ENCODE measurements at regions not wholly inside any gene's neighbourhood (a gene's known extent, or its start where the extent isn't known, plus 50 kb on each side); places are given as distances from the start of the nearest gene placed in this dataset.

DNA sequence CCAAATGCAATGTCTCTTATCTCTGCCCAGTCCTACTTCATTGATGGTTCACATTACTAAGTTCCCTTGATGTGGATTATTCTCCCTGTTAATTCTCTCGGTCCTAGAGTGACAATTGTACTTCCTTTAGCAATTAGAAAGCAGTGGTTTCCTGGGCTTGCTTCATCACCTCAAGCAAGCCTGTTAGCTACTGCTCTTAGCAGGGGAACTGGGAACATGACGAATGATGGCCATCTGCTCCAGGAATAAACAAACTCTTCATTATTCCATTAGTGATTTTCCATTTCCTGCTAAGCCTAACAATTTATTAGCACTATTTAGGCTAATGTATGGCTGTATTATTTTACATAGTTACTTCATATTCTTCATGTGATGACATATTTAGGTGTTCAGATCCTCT is 331.8 kb downstream of the MTX2 start:
- in situ Hi-C loops (cut with HindIII; ENCODE audit: low pct_ligation_motif_present, low pct_unique_long_range_greater_than_20kb, low sequenced_read_pairs): no loop called here
- DNase-seq: no peak

DNA sequence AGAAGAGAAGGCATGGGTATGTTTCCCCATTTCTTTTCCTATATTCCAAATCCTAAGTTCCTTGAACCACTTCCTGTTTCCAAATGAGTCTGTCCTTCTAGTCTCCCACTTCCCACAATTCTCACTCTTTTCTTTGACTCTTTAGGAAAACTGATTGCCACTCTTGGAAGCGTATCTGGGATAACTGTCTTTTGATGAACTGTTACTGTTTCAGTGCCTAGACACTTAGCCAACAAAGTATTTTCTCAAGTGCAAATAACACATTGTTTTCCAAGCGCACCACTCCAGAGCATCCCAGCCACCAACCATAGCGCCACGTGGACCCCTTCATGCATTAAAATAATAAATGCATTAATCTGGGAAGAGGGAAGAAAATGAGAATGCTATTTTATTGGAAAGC is 342.8 kb downstream of the MTX2 start:
- in situ Hi-C loops (cut with HindIII; ENCODE audit: low pct_ligation_motif_present, low pct_unique_long_range_greater_than_20kb, low sequenced_read_pairs): no loop called here
- no peak for DNase-seq

DNA sequence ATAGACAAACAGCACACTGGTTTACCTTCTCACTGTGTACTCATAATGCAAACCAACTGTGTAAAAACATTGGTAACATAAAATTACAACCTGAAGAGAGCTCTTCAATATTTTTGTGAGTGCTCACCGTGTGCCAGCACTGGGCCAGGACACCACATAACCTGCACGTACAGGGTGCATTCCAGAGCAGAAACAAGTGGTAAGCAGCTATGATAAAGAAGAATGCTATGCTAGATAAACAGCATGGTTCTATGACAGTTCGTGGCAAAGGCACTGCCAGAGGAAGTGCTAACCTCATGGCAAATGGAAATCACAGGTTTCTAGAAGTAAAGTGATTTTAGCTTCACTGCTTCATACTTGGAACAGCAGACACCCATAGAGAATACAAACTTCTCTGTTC is 343.5 kb downstream of the MTX2 start:
- in situ Hi-C loops (cut with HindIII; ENCODE audit: low pct_ligation_motif_present, low pct_unique_long_range_greater_than_20kb, low sequenced_read_pairs): no loop called here

DNA sequence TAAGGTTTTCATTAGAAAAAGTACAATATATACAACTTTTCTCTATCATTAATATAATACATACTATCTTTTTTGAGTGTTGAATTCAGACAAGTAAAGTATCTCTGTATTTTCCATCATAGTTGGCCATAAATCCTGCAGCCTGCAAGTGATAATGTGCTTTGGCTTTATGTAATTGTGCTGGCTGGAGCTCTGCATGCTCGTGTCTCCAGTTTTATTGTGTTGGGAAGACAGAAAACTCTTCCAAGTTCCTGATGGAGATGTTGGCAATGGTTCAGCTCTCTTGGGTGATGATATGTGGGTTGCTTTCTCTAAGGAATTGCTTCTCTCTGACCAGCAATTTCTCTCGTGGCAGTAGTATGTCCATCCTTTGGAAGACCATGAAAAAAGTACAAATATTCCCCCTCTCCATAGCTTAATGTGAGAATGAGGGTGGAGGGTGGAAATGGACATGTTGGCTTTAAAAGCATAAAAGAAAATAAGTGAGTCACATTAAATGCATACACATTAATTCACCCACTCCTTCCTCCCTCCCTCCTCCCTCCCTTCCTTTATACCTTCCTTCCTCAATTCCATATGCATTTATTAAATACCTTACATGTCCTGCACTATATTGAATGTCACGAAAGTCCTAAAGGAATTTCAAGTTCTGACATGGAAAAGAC is 344.2 kb downstream of the MTX2 start:
- in situ Hi-C loops (cut with HindIII; ENCODE audit: low pct_ligation_motif_present, low pct_unique_long_range_greater_than_20kb, low sequenced_read_pairs): no loop called here
- DNase-seq: no peak

More for the DNA sequence above, 343.5 kb downstream of the MTX2 start:
- DNase-seq: peak; percentile 68

DNA sequence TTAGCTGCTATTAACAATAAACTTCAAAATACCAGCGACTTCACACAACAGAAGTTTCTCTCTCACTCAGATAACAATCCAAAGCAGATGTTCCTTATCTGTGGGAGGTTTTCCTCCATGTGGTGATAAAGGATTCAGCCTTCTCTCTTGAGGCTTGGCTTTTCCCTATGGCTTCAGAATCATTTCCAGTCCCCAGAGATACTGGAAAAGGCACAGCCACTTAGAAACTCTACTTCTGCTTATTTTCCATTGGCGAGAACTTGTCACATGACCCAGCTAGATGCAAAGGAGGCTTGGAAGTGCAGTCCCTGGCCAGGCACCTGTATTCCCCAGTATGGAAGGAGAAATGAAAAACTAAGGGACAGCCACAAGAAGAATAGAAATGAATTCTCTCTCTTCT is 344.8 kb downstream of the MTX2 start:
- no peak for DNase-seq
- in situ Hi-C loops (cut with HindIII; ENCODE audit: low pct_ligation_motif_present, low pct_unique_long_range_greater_than_20kb, low sequenced_read_pairs): no loop called here

DNA sequence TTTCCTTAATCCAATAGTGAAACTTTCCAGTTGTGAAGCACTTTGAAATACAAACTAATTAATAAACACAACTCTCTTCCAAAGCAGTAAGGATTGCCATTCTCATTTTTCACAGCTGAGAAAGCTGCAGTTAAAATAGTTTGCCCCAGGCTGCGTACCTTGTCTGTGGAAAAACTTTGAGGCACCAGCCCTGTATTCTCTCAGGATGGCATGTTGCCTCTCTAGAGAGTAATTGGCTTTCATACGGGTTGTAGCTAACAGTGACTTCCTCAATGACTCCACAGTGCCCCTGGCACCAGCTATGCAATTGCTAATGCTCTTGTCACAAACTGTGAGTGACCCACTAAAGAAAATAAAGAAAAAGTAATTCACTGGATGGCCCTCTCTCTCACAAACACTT is 345.7 kb downstream of the MTX2 start:
- in situ Hi-C loops (cut with HindIII; ENCODE audit: low pct_ligation_motif_present, low pct_unique_long_range_greater_than_20kb, low sequenced_read_pairs): no loop called here
- no peak for DNase-seq

DNA sequence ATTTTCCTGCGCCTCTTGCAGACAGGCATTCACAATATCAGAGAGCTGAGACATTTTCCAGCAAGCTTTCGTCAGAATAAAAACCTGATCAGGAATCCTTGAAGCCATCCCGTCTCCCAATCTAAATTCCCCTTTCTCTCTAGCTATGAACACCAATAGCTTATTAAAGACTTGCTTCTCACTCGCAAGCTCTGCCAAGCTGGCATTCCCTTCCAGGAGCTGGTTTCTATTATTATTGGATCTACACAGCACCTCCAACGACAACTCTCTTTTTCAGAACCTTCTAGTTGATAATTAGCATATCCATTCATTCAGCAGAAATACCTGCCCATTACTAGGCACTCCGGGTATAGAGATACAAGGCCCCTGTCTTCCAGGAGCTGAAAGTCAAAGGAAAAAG is 350.3 kb downstream of the MTX2 start:
- in situ Hi-C loops (cut with HindIII; ENCODE audit: low pct_ligation_motif_present, low pct_unique_long_range_greater_than_20kb, low sequenced_read_pairs): no loop called here
- DNase-seq: no peak

DNA sequence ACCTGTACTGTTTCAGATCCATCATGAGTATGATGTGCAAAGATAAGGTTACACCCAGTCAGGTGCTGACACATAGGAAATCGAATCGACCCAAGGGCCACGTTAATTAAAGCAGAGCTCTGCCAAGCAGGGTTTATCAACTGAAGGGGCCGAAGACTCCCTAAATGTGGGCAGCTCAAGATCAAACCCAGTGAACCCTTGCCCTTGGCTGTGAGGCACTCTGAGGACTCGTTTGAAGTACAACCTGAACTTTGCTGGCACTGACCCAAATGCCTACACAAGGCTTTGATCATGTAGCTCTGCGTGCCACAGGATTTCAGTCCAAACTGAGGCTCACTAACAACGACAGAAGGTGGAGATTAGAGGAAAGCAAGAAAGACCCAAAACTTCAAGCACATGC is 352.1 kb downstream of the MTX2 start:
- no peak for DNase-seq

DNA sequence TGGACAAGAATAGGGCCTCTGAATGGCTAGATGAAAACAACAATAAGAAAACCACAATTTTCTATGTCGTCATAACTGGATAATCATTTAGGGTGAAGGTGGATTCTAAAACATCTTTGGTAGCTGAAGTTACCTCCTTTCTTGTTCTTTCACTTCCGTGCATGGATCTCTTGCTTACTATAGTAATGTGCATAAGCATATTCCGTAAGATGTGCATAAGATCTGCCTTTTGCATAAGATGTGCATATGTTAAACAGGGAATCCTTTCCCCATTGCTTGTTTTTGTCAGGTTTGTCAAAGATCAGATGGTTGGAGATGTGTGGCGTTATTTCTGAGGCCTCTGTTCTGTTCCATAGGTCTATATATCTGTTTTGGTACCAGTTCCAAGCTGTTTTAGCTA is 353.6 kb downstream of the MTX2 start:
- no peak for DNase-seq
- in situ Hi-C loops (cut with HindIII; ENCODE audit: low pct_ligation_motif_present, low pct_unique_long_range_greater_than_20kb, low sequenced_read_pairs): no loop called here

More for the DNA sequence above, 352.1 kb downstream of the MTX2 start:
- in situ Hi-C loops (cut with HindIII; ENCODE audit: low pct_ligation_motif_present, low pct_unique_long_range_greater_than_20kb, low sequenced_read_pairs): no loop called here

DNA sequence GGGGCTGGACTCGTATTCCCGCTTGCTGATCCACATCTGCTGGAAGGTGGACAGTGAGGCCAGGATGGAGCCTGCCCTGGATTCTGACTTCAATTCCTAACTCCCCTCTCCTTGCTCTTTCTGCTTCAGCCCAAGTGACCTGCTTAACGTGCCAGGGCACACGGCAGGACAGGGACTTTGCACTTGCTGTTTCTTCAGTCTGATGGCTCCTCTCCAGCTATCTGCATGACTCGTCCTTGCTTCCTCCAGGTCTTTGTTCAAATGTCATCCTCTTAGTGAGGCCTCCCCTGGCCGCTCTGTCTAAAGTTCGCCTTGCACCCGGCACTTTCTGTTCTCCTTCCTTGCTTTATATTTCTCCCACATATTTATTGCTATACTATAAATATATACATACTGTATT is 357.6 kb downstream of the MTX2 start:
- in situ Hi-C loops (cut with HindIII; ENCODE audit: low pct_ligation_motif_present, low pct_unique_long_range_greater_than_20kb, low sequenced_read_pairs): loop anchor here (25.0 kb wide), 1 partner anchor 164 kb away; no protein-coding TSS in a partner anchor
- DNase-seq: peak; percentile 24

DNA sequence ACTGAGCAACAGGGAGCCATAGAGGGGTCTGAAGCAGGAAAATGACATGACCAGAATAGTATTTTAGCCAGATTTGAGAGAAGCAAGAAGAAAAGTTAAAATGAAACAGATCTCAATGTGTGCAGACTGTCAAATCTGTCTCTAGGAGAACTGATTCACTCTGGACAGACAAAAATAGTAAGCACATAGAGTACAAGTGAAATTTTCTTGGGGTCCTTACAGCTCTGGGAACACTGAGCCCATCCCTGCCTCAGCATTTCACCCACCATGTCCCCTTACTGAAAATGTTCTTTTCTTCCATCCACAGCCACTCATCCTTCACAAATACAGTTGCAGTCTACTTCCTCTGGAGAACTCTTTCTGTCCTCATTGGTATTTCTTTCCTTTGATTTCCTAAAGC is 359.2 kb downstream of the MTX2 start:
- in situ Hi-C loops (cut with HindIII; ENCODE audit: low pct_ligation_motif_present, low pct_unique_long_range_greater_than_20kb, low sequenced_read_pairs): loop anchor here (25.0 kb wide), 1 partner anchor 166 kb away; no protein-coding TSS in a partner anchor
- no peak for DNase-seq

DNA sequence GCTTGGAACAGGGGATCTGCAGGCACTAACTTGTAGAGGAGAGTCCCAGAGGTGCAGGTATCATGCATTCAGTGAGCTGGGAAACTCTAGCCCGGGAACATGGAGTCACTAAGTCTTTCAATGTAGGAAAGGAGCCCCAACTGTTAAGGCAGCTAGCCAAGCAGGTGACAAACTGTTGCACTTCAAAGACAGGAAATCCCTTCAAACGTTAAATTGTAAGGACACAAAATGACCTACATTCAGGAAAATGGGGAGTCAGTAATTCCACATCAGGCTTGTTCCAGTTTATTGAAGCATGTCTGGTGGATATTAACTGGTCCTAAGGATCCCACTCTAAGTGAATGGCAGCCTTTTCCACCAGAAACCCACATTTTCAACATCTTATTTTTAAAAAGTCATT is 364.5 kb downstream of the MTX2 start:
- in situ Hi-C loops (cut with HindIII; ENCODE audit: low pct_ligation_motif_present, low pct_unique_long_range_greater_than_20kb, low sequenced_read_pairs): loop anchor here (25.0 kb wide), 1 partner anchor 171 kb away; no protein-coding TSS in a partner anchor
- no peak for DNase-seq

DNA sequence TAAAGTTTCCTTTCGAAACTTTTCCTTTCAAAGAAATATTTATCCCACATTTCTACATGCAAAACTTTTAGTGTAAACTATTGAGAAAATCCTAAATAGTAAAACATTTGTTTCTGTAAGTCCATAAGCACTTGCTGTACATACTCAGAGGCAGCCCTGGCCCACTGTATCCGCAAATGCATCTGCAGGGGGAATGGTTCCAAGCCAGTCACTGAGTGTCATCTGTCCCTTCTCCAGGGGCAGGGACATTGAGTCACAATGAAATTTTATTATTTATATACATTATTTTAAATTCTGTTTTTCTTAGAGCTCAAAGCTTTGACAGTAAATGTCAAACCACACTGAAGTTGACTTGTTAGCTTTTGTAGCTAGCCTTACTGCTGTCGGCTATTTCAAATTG is 367.2 kb downstream of the MTX2 start:
- in situ Hi-C loops (cut with HindIII; ENCODE audit: low pct_ligation_motif_present, low pct_unique_long_range_greater_than_20kb, low sequenced_read_pairs): loop anchor here (25.0 kb wide), 1 partner anchor 174 kb away; no protein-coding TSS in a partner anchor
- DNase-seq: peak; percentile 22

DNA sequence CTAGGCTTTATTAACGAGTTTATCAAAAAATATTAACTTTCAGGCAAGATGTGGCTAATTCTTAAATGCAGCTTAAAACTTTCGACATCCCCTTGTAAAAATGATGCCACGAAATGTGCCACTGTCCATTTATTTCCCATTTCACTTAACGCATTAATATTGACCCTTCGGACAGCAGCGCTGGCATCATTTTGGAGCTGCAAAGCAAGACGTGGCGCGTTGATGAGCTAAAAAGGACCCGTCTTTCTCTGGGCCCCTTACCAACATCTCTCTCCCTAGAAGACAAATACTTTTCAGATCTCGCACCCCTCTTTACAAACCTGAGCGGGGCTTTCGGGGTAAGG is 367.9 kb downstream of the MTX2 start:
- no peak for DNase-seq
- in situ Hi-C loops (cut with HindIII; ENCODE audit: low pct_ligation_motif_present, low pct_unique_long_range_greater_than_20kb, low sequenced_read_pairs): loop anchor here (25.0 kb wide), 1 partner anchor 175 kb away; no protein-coding TSS in a partner anchor

DNA sequence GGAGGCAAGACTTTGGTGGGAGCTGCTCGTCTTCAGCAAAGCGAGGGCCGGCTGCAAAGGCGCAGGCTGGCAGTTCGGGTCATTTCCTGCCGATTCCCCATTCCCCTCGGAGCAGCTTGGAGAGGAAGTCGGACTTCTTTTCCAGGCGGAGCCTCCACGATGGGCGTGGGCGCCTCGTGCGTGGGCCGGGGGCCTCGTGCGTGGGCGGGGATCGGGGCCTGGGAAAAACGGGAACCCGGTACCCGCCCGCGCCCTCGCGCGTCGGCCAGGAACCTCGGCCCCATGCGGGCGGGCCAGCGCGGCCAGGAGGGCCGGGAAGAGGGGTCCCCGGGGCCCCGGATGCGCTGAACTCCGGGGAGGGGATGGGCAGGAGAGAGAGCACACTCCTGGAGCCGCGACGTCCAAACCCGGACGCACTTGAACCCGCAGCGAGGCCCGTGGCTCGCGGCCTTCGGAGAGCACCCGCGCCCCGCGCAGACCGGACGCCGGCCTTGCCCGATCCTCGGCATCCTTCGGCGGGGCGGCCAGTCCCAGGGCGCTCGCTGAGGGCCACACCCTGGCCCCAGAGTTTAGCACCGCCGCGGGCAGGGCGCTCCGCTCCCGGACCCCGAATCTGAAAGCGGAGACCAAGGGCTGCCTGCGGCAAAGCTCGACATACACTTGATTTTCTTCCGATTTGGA is 368.4 kb downstream of the MTX2 start:
- in situ Hi-C loops (cut with HindIII; ENCODE audit: low pct_ligation_motif_present, low pct_unique_long_range_greater_than_20kb, low sequenced_read_pairs): loop anchor here (25.0 kb wide), 1 partner anchor 175 kb away; no protein-coding TSS in a partner anchor
- peak; percentile 83 for DNase-seq

DNA sequence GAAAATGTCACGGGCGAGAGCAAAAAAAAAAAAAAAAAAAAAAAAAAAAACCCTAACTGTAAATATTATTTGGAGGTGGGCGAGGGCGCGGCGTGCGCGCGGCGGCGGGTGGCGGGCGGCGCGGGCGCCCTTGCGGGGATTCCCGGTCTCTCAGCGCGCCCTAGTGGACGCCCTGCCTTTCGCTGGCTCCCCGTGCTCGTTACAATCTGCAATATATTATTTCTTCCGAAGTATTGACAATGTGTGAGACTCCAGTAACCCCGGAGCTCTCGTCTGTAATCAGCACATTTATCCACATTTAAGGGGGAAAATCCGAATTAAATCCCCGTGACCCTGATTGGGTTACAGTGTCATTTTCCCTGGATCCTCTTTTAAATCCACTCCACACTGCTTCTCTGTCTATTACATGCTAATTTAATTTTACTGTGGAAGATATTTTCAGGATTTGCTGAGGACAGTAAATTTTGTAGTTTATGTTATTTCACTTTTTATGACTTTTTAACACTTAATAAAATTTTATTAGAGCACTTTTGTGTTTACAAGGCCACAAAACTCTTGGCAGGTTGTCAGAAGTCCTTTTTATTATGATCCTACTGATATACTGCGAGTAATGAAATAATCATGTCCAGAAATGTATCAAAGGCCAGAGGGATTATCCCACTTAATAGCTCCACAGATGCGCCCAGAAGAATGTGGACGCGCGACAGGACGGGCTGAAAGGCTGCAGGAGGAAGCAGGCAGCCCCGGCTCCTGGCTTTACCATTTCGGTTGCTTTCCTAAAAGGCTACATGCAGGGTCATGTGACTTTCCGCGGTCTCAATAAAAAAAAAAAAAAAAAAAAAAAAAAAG is 369.1 kb downstream of the MTX2 start:
- peak; percentile 82 for DNase-seq
- in situ Hi-C loops (cut with HindIII; ENCODE audit: low pct_ligation_motif_present, low pct_unique_long_range_greater_than_20kb, low sequenced_read_pairs): loop anchor here (25.0 kb wide), 1 partner anchor 176 kb away; no protein-coding TSS in a partner anchor

DNA sequence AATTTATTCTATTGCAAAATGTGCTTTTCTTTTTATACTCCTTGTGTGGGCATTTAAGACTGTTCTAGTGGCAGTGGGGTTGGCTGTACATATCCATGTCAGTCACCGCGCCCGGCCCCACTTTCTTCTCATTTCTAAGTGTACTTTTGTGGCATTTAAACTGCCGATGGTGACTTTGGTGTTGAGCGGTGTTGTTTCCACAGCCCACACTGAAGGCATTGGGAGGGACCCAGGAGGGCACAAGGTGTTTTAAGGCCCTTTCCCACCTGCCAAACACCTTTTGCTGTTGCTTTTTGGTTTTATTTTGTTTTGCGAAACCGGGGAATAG is 369.7 kb downstream of the MTX2 start:
- no peak for DNase-seq
- in situ Hi-C loops (cut with HindIII; ENCODE audit: low pct_ligation_motif_present, low pct_unique_long_range_greater_than_20kb, low sequenced_read_pairs): loop anchor here (25.0 kb wide), 1 partner anchor 177 kb away; no protein-coding TSS in a partner anchor

DNA sequence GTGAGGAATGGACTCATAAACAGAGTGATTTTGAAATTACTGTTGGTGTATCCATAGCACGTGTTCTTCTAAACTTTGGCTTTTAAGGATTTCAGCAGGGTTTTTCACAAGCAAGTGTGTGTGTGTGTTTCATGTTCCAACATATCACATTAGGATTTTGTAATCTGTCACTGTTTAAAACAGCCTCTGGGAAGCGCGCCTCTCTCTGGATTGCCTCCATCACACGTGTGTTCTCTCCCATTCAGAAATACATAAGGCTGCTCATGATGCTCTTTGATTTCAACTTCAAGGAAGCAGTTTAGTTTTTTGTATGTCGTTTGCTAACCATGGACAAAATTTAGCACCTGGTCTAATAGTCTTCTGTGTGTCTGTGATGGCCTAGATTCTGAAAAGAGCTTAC is 370.4 kb downstream of the MTX2 start:
- no peak for DNase-seq
- in situ Hi-C loops (cut with HindIII; ENCODE audit: low pct_ligation_motif_present, low pct_unique_long_range_greater_than_20kb, low sequenced_read_pairs): loop anchor here (25.0 kb wide), 1 partner anchor 177 kb away; no protein-coding TSS in a partner anchor

DNA sequence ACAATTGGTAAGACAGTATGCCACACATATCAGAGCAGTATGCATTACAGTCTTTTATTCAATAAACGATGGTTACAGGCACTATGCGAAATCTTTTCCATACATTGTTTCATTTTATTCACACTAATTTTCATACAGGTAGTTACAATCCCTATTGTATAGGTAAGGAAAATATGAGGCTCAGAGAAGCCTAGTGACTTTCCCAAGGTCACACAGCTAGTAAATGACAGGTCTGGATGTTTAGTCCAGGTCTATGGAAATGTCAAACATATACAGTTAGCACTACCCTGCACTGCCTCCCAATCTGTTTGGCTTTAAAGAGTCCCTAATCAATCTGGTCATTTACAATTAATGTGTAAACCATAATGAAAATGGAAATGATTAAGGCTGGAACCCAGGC is 372.2 kb downstream of the MTX2 start:
- in situ Hi-C loops (cut with HindIII; ENCODE audit: low pct_ligation_motif_present, low pct_unique_long_range_greater_than_20kb, low sequenced_read_pairs): loop anchor here (25.0 kb wide), 1 partner anchor 179 kb away; no protein-coding TSS in a partner anchor
- no peak for DNase-seq
